Panc1 (cell line): ENCODE measurements at regions not wholly inside any gene's neighbourhood (a gene's known extent, or its start where the extent isn't known, plus 50 kb on each side); places are given as distances from the start of the nearest gene placed in this dataset.

ENCODE experiments used
- ATAC-seq: fragments of 200-7000 bp; cut with Tn5 transposase; 2 replicates; pipeline ENCODE4 v1.9.1; 2020; ENCODE audit warnings: mild to moderate bottlenecking, moderate library complexity
- BruUV-seq: library from RNA; stranded (reverse); fragments of 400-500 nt; replicated peaks from 2 replicates; lab custom pipeline; 2021; lab: Mats Ljungman, UMichigan
- CTCF ChIA-PET: fragments of 300-600 bp; sonication (Branson Sonifier 250); formaldehyde crosslinking; loops from one replicate; lab custom pipeline; 2022; ENCODE audit warnings: antibody characterized with exemption; lab: Charles Lee
- POLR2A ChIA-PET: fragments of 300-600 bp; sonication (Branson Sonifier 250); formaldehyde crosslinking; loops from one replicate; lab custom pipeline; 2022; ENCODE audit warnings: antibody characterized with exemption; lab: Charles Lee
- DNase-seq: peaks from one replicate; pipeline ENCODE4 v3.0.0-alpha.2; 2010; ENCODE audit warnings: low read depth, low spot score
- H3K27ac ChIP-seq: 2 replicates; pipeline ENCODE4 v1.5.1; 2011; ENCODE audit warnings: mild to moderate bottlenecking, low read length, inconsistent platforms
- H3K27me3 ChIP-seq: fragments of 200-500 bp; sonication (Bioruptor generic); 2 replicates; pipeline ENCODE4 v1.6.0; 2014; ENCODE audit warnings: low read length, inconsistent platforms; ENCODE audit not compliant: control insufficient read depth, insufficient read depth
- H3K36me3 ChIP-seq: fragments of 200-500 bp; sonication (Bioruptor generic); 2 replicates; pipeline ENCODE4 v1.5.1; 2014; ENCODE audit warnings: inconsistent platforms, mild to moderate bottlenecking, low read length, moderate library complexity; ENCODE audit not compliant: control insufficient read depth, insufficient read depth
- H3K4me1 ChIP-seq: 2 replicates; pipeline ENCODE4 v1.5.1; 2011; ENCODE audit warnings: inconsistent platforms, mild to moderate bottlenecking, low read length, moderate library complexity; ENCODE audit not compliant: control insufficient read depth, insufficient read depth
- H3K4me3 ChIP-seq, 2 experiments: 2 replicates each; pipeline ENCODE4 v1.5.1; 2011 to 2012; ENCODE audit warnings: low read depth in 2 of 2, low read length in 2 of 2, mild to moderate bottlenecking in 2 of 2, inconsistent platforms in 1 of 2, moderate library complexity in 1 of 2
- H3K9me3 ChIP-seq: fragments of 200-500 bp; sonication (Bioruptor generic); 2 replicates; pipeline ENCODE4 v1.5.1; 2014; ENCODE audit warnings: low read depth, mild to moderate bottlenecking, inconsistent platforms, low read length, moderate library complexity; ENCODE audit not compliant: control insufficient read depth, insufficient read depth
- CTCF ChIP-seq: fragments of 450-650 bp; IDR thresholded peaks from 2 replicates; pipeline ENCODE4 v1.5.1; 2017; ENCODE audit warnings: mild to moderate bottlenecking
- POLR2AphosphoS5 ChIP-seq: IDR thresholded peaks from 2 replicates; pipeline ENCODE4 v1.6.1; 2012; ENCODE audit warnings: mild to moderate bottlenecking, low read depth, low read length, moderate library complexity
- REST ChIP-seq, 2 experiments: IDR thresholded peaks; 2 replicates each; pipeline ENCODE4 v1.6.1; 2011 to 2012; ENCODE audit warnings: low read depth in 2 of 2, control low read depth in 1 of 2, low read length in 1 of 2, mild to moderate bottlenecking in 1 of 2, moderate library complexity in 1 of 2; ENCODE audit not compliant: insufficient read depth in 1 of 2
- SIN3A ChIP-seq: IDR thresholded peaks from 2 replicates; pipeline ENCODE4 v1.6.1; 2012; ENCODE audit warnings: low read depth, mild to moderate bottlenecking, low read length, moderate library complexity, borderline replicate concordance; ENCODE audit not compliant: insufficient read depth
- TCF7L2 ChIP-seq: IDR thresholded peaks from 2 replicates; pipeline ENCODE4 v1.6.1; 2011; ENCODE audit warnings: mild to moderate bottlenecking, low read depth, low read length, inconsistent platforms
- in situ Hi-C: cut with HindIII; loops from 2 replicates; pipeline ENCODE4 v1.10.0; 2016; ENCODE audit warnings: low sequenced_read_pairs, low pct_unique_long_range_greater_than_20kb
- intact Hi-C: fragments of 100-400 bp; cut with micrococcal nuclease; formaldehyde crosslinking; loops from one replicate; pipeline ENCODE4 v1.10.0; 2022; ENCODE audit not compliant: unreplicated experiment

GRCh38 chr11:101812546-101812945 is 102.3 kb upstream of the CEP126 start:
- Histone ChIP-seq H3K9me3 (no peaks in the 10 kb centered on the region), H3K27me3 (no peaks in the 10 kb centered on the region), H3K27ac (no peak overlapping the region), H3K4me3 (no peak overlapping the region), H3K36me3 (no peaks in the 10 kb centered on the region), H3K4me1 (no peaks in the 10 kb centered on the region)
- in situ Hi-C loops (no loop called here), intact Hi-C loops (no loop called here)
- POLR2A ChIA-PET: no interaction called here
- BruUV-seq: no TSS peak
- no peak for DNase-seq
- ATAC-seq: no peak
- CTCF ChIA-PET: no interaction called here
- TF ChIP-seq TCF7L2 (no peak), SIN3A (no peak), POLR2AphosphoS5 (no peak), CTCF (no peak), REST (IDR thresholded peaks at IDR 0.05; ENCODE audit: insufficient read depth in 1 of 2, low read depth in 2 of 2, low read length in 1 of 2) (no peak)

- intact Hi-C loops: no loop called here
- Histone ChIP-seq H3K36me3 (no peaks in the 10 kb centered on the region), H3K27me3 (no peaks in the 10 kb centered on the region), H3K4me1 (no peaks in the 10 kb centered on the region), H3K4me3 (no peak overlapping the region), H3K27ac (no peak overlapping the region), H3K9me3 (no peaks in the 10 kb centered on the region)
- no TSS peak for BruUV-seq
- ChIA-PET CTCF (no interaction called here), POLR2A (no interaction called here)
- no peak for ATAC-seq
- DNase-seq: no peak
- in situ Hi-C loops: no loop called here
- no peak for TF ChIP-seq CTCF
- TF ChIP-seq TCF7L2: no peak
- no peak for TF ChIP-seq POLR2AphosphoS5
- no peak for TF ChIP-seq REST (IDR thresholded peaks at IDR 0.05; ENCODE audit: insufficient read depth in 1 of 2, low read depth in 2 of 2, low read length in 1 of 2)
- TF ChIP-seq SIN3A: no peak
These were observed 104.3 kb upstream of the CEP126 start for GRCh38 chr11:101810546-101810945.
